NCI-H2196 treated with DMSO at 0.1 percent for 48 hours (cell line): ENCODE measurements at regions not wholly inside any gene's neighbourhood (a gene's known extent, or its start where the extent isn't known, plus 50 kb on each side); places are given as distances from the start of the nearest gene placed in this dataset.

Source experiments
- DNase-seq: peaks from one replicate; lab custom pipeline; 2025; ENCODE audit not compliant: unreplicated experiment; lab: John Stamatoyannopoulos, UW

- no peak for DNase-seq
Measured at GRCh38 chr13:39232401-39232980, 194.2 kb downstream of the NHLRC3 start.

- DNase-seq: no peak
Measured at GRCh38 chr13:39232999-39233398, 194.7 kb downstream of the NHLRC3 start.

- no peak for DNase-seq
Measured at GRCh38 chr13:39233519-39233918, 195.3 kb downstream of the NHLRC3 start.

- no peak for DNase-seq
Measured at GRCh38 chr13:39244561-39245230, 206.4 kb downstream of the NHLRC3 start.

GRCh38 chr13:39245688-39246087, 207.4 kb downstream of the NHLRC3 start:
- no peak for DNase-seq

GRCh38 chr13:39249982-39250381, 211.7 kb downstream of the NHLRC3 start:
- DNase-seq: no peak

DNA sequence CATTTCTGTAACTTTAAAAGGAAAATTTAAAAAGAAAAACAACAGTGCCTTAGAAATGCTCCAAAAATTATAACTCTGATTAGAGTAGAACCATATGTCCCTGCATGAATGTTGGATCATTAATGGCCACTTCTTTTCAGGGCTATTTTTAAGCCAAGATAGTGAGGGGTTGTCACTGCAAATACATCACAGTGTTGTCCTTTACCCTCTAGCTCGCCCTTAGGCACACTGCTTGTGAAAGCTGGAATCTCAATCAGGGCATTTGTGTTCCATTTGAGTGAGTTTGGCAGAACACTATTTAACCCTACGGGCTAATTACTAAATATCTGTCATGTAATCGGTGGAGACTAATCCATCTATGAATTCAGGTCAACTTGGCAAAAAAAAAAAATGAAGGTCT, 212.2 kb downstream of the NHLRC3 start:
- DNase-seq: no peak

GRCh38 chr13:39251340-39251739, 213.1 kb downstream of the NHLRC3 start:
- DNase-seq: no peak

- no peak for DNase-seq
Measured at GRCh38 chr13:39253774-39254173, 215.5 kb downstream of the NHLRC3 start.

GRCh38 chr13:39254601-39255000, 216.3 kb downstream of the NHLRC3 start:
- DNase-seq: peak; percentile 21

- DNase-seq: no peak
Measured at GRCh38 chr13:39257642-39258041, 219.4 kb downstream of the NHLRC3 start.

DNA sequence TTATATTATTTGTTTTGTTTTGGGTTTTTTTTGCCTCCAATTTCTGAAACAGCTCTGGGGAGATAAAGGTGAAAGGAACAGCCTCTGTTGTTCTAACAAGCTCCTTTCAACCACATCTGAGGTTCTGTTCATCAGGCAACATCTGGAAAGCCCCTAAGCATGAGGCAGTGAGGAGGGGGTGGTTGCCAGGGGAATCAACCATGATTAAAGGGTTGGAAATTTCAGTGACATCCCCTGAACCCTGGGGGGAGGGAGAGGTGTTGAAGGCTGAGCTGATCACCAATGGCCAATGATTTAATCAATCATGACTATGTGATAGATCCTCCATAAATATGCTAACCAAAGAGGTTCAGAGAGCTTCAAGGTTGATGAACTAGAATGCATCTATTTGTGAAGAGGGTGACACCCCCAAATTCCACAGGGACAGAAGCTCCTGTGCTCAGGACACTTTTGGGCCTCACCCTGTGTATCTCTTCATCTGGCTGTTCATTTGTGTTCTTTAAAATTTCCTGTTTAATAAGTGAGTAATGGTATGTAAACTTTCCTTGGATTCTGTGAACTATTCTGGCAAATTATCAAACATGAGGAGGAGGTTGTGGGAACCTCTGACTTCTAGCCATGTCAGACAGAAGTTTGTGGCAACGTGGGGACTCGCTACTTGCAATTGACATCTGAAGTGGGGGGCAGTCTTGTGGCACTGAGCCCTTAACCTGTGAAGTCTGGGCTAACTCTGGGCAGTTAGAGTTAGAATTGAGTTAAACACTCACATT, 221.3 kb downstream of the NHLRC3 start:
- DNase-seq: no peak

GRCh38 chr13:39263033-39263432, 224.8 kb downstream of the NHLRC3 start:
- DNase-seq: no peak

DNA sequence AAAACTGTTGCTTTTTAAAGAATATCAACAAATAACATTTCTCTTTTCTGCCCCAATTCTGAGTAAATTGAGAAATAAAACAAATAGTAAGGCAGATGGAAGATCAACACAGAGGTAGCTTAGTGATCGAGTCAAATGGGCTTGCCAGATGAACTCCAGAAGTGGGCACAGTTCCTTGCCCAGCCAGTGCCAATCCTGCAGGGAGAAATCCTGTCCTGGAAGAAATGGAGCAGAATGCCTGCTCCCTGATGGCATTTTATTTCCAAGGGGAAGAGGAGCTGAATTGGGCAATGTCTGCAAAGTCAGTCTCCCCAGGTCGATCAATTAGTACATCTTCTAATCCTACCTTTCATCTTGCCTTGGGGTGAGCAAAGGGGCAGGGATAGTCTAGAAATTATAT, 225.3 kb downstream of the NHLRC3 start:
- DNase-seq: no peak

DNA sequence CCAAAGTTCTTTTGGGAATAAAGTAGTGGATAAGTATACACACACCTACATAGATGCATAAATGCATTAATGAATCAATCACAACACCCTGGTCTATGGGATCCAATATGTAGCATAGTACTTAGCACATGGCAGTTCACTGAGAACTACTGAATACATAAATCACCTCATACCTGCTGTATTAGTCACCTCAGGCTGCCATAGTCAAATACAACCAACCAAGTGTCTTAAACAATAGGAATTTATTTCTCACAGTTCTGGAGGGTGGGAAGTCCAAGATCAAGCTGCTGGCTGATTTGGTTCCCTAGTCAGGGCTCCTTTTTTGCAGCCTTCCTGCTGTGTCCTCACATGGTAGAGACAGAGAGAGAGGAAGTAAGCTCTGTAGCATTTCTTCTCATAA, 228.2 kb downstream of the NHLRC3 start:
- DNase-seq: no peak

DNA sequence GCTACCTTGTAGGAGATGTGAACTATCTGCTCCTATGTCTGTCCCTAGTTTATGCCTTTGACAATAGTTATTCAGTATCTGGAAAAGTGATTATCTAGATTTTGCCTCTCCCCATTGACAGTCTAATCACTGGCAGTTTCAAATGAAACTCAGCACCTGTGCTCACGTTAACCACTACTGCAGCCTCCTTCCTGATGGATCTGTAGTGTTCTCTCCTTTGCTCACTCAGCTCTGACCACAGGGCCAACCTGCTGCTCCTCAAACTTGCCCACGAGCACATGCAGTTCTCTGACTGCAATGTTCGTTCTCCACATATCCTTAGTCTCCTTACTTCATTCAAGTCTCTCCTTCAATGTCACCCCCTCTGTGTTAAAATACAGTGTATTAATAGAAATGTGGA, 230.1 kb downstream of the NHLRC3 start:
- no peak for DNase-seq

- no peak for DNase-seq
Measured at GRCh38 chr13:39269004-39269403, 230.7 kb downstream of the NHLRC3 start.

GRCh38 chr13:39269411-39269810, 231.2 kb downstream of the NHLRC3 start:
- no peak for DNase-seq

- DNase-seq: no peak
Measured at GRCh38 chr13:39272994-39273393, 234.7 kb downstream of the NHLRC3 start.

GRCh38 chr13:39273953-39274738, 235.9 kb downstream of the NHLRC3 start:
- DNase-seq: no peak

GRCh38 chr13:39274739-39275325, 236.6 kb downstream of the NHLRC3 start:
- DNase-seq: no peak
